Upper lobe of left lung (tissue), 6 donors: ENCODE measurements at regions not wholly inside any gene's neighbourhood (a gene's known extent, or its start where the extent isn't known, plus 50 kb on each side); places are given as distances from the start of the nearest gene placed in this dataset.
A peak's percentile ranks its signal among the peaks of the same experiment; 100 is the strongest.

ENCODE experiments used
- ATAC-seq, 2 donors: fragments of 200-7000 bp; cut with Tn5 transposase; one replicate each; pipeline ENCODE4 v1.9.1; 2022; ENCODE audit warnings: mild to moderate bottlenecking in 2 of 2, moderate library complexity in 2 of 2; ENCODE audit not compliant: low FRiP score in 2 of 2
- DNase-seq, 2 donors: peaks; one replicate each; pipeline ENCODE4 v3.0.0-alpha.2; 2019 to 2020
- H3K27ac ChIP-seq, 4 donors: fragments of 200-600 bp; sonication (generic); one replicate each; pipeline ENCODE4 v1.5.1; 2016 to 2019
- H3K27me3 ChIP-seq, 4 donors: fragments of 200-600 bp; sonication (generic); one replicate each; pipeline ENCODE4 v1.5.1; 2017 to 2019
- H3K36me3 ChIP-seq, 4 donors: fragments of 200-600 bp; sonication (generic); one replicate each; pipeline ENCODE4 v1.5.1; 2016 to 2019
- H3K4me1 ChIP-seq, 4 donors: fragments of 200-600 bp; sonication (generic); one replicate each; pipeline ENCODE4 v1.5.1; 2018 to 2019
- H3K4me3 ChIP-seq, 4 donors: fragments of 200-600 bp; sonication (generic); one replicate each; pipeline ENCODE4 v1.5.1; 2017 to 2019; ENCODE audit warnings: mild to moderate bottlenecking in 2 of 4, moderate library complexity in 1 of 4
- H3K9me3 ChIP-seq, 4 donors: fragments of 200-600 bp; sonication (generic); one replicate each; pipeline ENCODE4 v1.5.1; 2018 to 2019
- EP300 ChIP-seq, 4 donors: sonication (generic); formaldehyde crosslinking; IDR thresholded peaks; one replicate each; pipeline ENCODE4 v1.5.1; 2017; ENCODE audit warnings: antibody characterized with exemption in 4 of 4, control low read depth in 2 of 4
- POLR2A ChIP-seq, 4 donors: fragments of 450-650 bp; IDR thresholded peaks; one replicate each; pipeline ENCODE4 v1.5.1; 2016 to 2017; ENCODE audit warnings: antibody characterized with exemption in 4 of 4, mild to moderate bottlenecking in 2 of 4
- POLR2AphosphoS5 ChIP-seq, 2 donors: sonication (generic); formaldehyde crosslinking; IDR thresholded peaks; one replicate each; pipeline ENCODE4 v1.5.1; 2017; ENCODE audit warnings: antibody characterized with exemption in 2 of 2
- WGBS, 2 donors: methylation state at CpG; one replicate each; pipeline ENCODE4 v1.1.5; 2017 to 2018; 5-methylcytosine and 5-hydroxymethylcytosine counted together
- TF ChIP-seq, protein P1 (sequence below), 6 experiments: fragments of 450-650 bp in 4 of 6; fragments of 200-600 bp in 2 of 6; sonication (generic) in 2 of 6; IDR thresholded peaks; one replicate each; pipeline ENCODE4 v1.5.1; 2016 to 2019; ENCODE audit warnings: antibody characterized with exemption in 6 of 6
- donor health status: DM: no; HTN: no; CAD: no; lungs with moderate emphysema.
- donor health status: DM: no; HTN: yes; CAD: no; lungs with severe emphysema.

DNA sequence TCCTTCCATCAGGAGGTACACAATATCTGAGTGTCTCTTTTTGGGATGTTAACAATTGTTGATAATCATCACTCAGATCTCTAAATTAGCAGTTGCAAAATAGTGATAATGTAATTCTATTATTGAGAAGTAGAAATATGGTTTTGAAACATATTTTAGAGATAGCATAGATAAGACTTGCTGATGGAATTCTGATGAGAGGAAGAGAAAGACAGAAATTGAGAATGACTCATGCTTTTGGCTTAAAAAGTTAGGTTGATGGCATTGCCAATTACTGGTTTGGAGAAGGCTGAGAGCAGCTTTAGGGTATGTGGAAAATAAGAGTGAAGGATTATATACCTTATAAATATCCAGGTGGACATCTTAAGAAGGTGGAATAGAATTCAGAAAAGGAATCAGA lies 106.4 kb upstream of the EDNRB start:
- Histone ChIP-seq H3K27me3 (no peaks in the 10 kb centered on the region), H3K4me3 (no peak overlapping the region), H3K36me3 (no peaks in the 10 kb centered on the region), H3K27ac (no peak overlapping the region), H3K4me1 (peaks cover 0 to 10% (median 4%) of the 10 kb centered on the region in 4 donors), H3K9me3 (peaks cover 0 to 6% (median 0%) of the 10 kb centered on the region in 4 donors)
- no peak for TF ChIP-seq EP300 (IDR thresholded peaks at IDR 0.05)
- no peak for DNase-seq
- no peak for ATAC-seq

DNA sequence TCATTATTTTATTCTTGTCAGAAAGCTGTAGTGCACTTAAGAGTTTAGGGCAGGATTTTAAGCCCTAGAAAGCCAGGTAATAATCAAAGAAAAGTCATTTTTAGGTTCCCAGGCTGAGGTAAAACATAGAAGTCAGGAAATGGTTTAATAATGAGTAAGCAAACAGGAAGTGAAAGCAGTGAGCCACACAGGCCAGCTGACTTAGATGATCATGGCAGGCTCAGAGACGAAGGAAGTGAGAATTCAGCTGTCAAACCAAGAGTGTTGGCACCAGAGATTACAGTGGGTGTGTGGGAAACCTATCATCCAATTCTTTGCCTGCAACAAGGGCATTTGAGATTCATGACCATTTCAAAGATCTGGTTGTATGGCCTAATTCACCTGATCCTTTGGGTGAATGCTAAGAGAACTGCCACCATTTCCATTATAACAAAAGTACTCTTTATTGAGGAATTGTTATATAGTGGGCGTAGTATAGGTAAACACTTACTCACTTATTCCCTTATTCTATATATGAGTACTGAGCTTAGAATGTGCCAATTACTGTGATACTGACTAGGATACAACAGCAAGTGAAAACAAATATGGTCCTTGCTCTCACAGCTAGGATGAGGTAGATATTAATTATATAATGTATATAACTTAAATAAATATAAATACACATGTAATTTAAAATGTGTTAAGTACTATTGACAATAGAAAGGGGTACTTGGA lies 103.7 kb upstream of the EDNRB start:
- no peak overlapping the region for H3K4me3 ChIP-seq
- peaks cover 0 to 10% (median 4%) of the 10 kb centered on the region in 4 donors for H3K4me1 ChIP-seq
- ATAC-seq: peak in 1 of 2 donors; percentile 78
- H3K9me3 ChIP-seq: peaks cover 0 to 6% (median 0%) of the 10 kb centered on the region in 4 donors
- no peaks in the 10 kb centered on the region for H3K36me3 ChIP-seq
- peak in 1 of 2 donors; percentile 52 for DNase-seq
- WGBS, 2 donors: 49 to 65% methylated on average over 2 of the region's 2 CpGs
- H3K27ac ChIP-seq: peak overlapping the region in 1 of 4 donors; percentile 22
- H3K27me3 ChIP-seq: no peaks in the 10 kb centered on the region
- TF ChIP-seq POLR2AphosphoS5 (IDR thresholded peaks at IDR 0.05) (peak in 1 of 2 donors; percentile 31), POLR2A (IDR thresholded peaks at IDR 0.05) (no peak), EP300 (IDR thresholded peaks at IDR 0.05) (no peak)

DNA sequence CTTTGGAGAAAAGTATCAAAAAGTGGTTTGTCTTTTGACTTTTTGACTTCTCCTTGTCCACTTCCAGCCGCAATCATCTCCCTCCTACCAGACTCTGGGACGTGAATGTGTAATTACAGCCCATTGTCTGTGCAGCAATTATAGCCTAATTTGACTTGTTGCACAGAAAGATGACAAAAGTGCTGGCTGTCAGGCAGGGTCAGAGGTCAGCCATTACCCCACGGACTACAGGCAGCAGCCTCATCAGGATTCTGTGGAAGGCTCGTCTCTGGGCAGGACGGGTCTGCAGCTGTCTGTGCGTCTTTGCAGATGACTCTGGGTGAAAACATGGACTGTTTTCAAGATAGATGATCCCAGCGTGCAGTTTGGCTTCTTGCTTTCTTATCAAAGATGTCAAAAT lies 102.2 kb upstream of the EDNRB start:
- TF ChIP-seq, protein P1, sequence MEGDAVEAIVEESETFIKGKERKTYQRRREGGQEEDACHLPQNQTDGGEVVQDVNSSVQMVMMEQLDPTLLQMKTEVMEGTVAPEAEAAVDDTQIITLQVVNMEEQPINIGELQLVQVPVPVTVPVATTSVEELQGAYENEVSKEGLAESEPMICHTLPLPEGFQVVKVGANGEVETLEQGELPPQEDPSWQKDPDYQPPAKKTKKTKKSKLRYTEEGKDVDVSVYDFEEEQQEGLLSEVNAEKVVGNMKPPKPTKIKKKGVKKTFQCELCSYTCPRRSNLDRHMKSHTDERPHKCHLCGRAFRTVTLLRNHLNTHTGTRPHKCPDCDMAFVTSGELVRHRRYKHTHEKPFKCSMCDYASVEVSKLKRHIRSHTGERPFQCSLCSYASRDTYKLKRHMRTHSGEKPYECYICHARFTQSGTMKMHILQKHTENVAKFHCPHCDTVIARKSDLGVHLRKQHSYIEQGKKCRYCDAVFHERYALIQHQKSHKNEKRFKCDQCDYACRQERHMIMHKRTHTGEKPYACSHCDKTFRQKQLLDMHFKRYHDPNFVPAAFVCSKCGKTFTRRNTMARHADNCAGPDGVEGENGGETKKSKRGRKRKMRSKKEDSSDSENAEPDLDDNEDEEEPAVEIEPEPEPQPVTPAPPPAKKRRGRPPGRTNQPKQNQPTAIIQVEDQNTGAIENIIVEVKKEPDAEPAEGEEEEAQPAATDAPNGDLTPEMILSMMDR (IDR thresholded peaks at IDR 0.05): no peak
- TF ChIP-seq EP300 (IDR thresholded peaks at IDR 0.05) (no peak), POLR2AphosphoS5 (IDR thresholded peaks at IDR 0.05) (no peak), POLR2A (IDR thresholded peaks at IDR 0.05) (no peak)
- WGBS, 2 donors: 74 to 80% methylated on average over 7 of the region's 7 CpGs
- Histone ChIP-seq H3K27me3 (no peaks in the 10 kb centered on the region), H3K36me3 (no peaks in the 10 kb centered on the region), H3K27ac (no peak overlapping the region), H3K4me3 (no peak overlapping the region), H3K9me3 (peaks cover 0 to 6% (median 0%) of the 10 kb centered on the region in 4 donors), H3K4me1 (peaks cover 0 to 10% (median 5%) of the 10 kb centered on the region in 4 donors)
- ATAC-seq (no peak), DNase-seq (no peak)

DNA sequence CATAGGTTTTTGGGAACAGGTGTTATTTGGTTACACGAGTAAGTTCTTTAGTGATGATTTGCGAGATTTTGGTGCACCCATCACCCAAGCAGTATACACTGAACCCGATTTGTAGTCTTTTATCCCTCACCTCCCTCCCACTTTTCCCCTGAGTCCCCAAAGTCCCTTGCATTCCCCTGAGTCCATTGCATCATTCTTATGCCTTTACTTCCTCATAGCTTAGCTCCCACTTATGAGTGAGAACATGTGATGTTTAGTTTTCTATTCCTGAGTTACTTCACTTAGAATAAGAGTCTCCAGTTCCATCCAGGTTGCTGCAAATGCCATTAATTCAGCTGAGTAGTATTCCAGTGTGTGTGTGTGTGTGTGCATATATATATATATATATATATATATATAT lies 97.2 kb upstream of the EDNRB start:
- ATAC-seq: peak in 1 of 2 donors; percentile 62

DNA sequence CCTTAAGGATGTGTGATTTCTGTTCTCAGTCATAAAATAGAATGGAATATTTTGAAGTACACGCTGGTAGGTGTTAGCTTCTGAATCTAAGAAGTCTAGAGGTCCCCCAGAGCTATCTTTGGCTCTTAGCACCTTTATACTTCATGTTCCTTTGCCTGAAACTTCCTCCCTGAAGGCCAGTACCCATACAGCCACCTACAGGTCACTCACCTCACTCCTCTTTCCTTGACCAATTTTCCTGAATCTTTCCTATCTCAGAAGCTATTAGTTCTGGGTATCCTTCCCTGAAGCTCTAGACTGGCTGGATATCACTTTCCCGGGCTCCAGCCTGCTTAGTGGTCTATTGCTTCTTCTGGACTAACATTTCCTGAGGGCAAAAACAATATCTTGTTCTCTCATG lies 93.4 kb upstream of the EDNRB start:
- no peaks in the 10 kb centered on the region for H3K36me3 ChIP-seq
- DNase-seq (no peak), ATAC-seq (no peak)
- TF ChIP-seq POLR2AphosphoS5 (IDR thresholded peaks at IDR 0.05): no peak
- H3K27ac ChIP-seq: no peak overlapping the region
- H3K27me3 ChIP-seq: no peaks in the 10 kb centered on the region
- 88 to 94% methylated on average over 2 of the region's 2 CpGs for WGBS, 2 donors
- H3K4me3 ChIP-seq: no peak overlapping the region
- H3K4me1 ChIP-seq: peaks cover 0 to 3% (median 0%) of the 10 kb centered on the region in 4 donors
- no peaks in the 10 kb centered on the region for H3K9me3 ChIP-seq

More for the DNA sequence above, 97.2 kb upstream of the EDNRB start:
- Histone ChIP-seq H3K27ac (no peak overlapping the region), H3K27me3 (no peaks in the 10 kb centered on the region), H3K4me1 (peaks cover 0 to 3% (median 0%) of the 10 kb centered on the region in 4 donors), H3K36me3 (no peaks in the 10 kb centered on the region), H3K4me3 (no peak overlapping the region), H3K9me3 (no peaks in the 10 kb centered on the region)
- no peak for DNase-seq
- 70 to 72% methylated on average over 3 of the region's 3 CpGs for WGBS, 2 donors
- TF ChIP-seq EP300 (IDR thresholded peaks at IDR 0.05): peak in 1 of 4 donors; percentile 66
- no peak for TF ChIP-seq POLR2A (IDR thresholded peaks at IDR 0.05)
- TF ChIP-seq POLR2AphosphoS5 (IDR thresholded peaks at IDR 0.05): no peak
- TF ChIP-seq, protein P1 (IDR thresholded peaks at IDR 0.05): no peak

DNA sequence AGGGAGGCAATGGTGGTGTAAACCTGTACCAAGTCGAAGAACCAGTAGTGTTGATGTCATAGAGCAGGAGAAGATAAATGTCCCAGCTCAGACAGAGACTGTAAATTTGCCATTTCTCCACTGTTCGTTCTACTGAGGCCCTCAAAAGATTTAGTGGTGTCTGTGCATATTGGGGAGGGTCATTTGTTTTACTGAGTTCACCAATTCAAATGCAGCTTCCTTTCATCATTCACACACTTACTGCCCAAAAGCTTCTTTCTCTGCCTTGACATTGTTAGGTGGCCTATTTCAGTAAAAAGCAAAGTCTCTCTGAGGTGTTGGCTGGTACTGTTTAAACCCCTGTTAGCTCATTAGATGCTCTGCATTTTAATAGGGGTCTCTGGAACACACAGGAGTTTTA lies 86.2 kb upstream of the EDNRB start:
- DNase-seq: no peak
- Histone ChIP-seq H3K36me3 (no peaks in the 10 kb centered on the region), H3K27ac (no peak overlapping the region), H3K4me3 (no peak overlapping the region), H3K4me1 (no peaks in the 10 kb centered on the region), H3K9me3 (peaks cover 0 to 6% (median 2%) of the 10 kb centered on the region in 4 donors), H3K27me3 (no peaks in the 10 kb centered on the region)
- TF ChIP-seq POLR2A (IDR thresholded peaks at IDR 0.05) (no peak), POLR2AphosphoS5 (IDR thresholded peaks at IDR 0.05) (no peak), EP300 (IDR thresholded peaks at IDR 0.05) (no peak)
- TF ChIP-seq, protein P1 (IDR thresholded peaks at IDR 0.05): no peak
- ATAC-seq: no peak
- 82 to 86% methylated on average over 2 of the region's 2 CpGs for WGBS, 2 donors
